ENCODE measurements at regions not wholly inside any gene's neighbourhood (a gene's known extent, or its start where the extent isn't known, plus 50 kb on each side); places are given as distances from the start of the nearest gene placed in this dataset.

GRCh38 chr4:125688841-125689240 is 374.1 kb downstream of the FAT4 start:
- TF ChIP-seq, protein P1, sequence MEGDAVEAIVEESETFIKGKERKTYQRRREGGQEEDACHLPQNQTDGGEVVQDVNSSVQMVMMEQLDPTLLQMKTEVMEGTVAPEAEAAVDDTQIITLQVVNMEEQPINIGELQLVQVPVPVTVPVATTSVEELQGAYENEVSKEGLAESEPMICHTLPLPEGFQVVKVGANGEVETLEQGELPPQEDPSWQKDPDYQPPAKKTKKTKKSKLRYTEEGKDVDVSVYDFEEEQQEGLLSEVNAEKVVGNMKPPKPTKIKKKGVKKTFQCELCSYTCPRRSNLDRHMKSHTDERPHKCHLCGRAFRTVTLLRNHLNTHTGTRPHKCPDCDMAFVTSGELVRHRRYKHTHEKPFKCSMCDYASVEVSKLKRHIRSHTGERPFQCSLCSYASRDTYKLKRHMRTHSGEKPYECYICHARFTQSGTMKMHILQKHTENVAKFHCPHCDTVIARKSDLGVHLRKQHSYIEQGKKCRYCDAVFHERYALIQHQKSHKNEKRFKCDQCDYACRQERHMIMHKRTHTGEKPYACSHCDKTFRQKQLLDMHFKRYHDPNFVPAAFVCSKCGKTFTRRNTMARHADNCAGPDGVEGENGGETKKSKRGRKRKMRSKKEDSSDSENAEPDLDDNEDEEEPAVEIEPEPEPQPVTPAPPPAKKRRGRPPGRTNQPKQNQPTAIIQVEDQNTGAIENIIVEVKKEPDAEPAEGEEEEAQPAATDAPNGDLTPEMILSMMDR (IDR thresholded peaks at IDR 0.05) = no peak
- TF ChIP-seq ZFX (IDR thresholded peaks at IDR 0.05; ENCODE audit: borderline replicate concordance) = no peak

GRCh38 chr4:125689805-125690204 is 375.1 kb downstream of the FAT4 start:
- TF ChIP-seq ZFX (IDR thresholded peaks at IDR 0.05; ENCODE audit: borderline replicate concordance) = no peak
- H3K27ac ChIP-seq = no peak overlapping the region

More at GRCh38 chr4:125688841-125689240, 374.1 kb downstream of the FAT4 start:
- H3K27ac ChIP-seq = no peak overlapping the region

DNA sequence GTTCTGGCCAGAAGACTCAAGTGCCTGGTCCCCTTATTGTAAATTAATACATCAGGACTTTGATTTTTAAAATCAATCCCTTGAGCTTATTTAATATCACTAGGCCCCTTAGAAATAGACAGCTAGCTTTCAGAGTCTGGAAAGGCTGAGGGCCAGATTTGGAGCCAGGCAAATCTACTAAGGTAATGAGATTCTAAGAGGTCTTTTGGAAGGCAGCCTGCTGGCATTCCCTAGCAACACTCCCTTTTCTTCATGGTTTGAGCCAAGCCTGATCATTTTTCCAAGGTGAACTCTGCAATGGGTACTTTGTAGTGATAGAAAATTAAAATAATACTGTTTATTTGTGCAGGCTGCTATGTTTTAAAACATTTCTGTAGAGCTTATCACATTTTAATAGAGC is 378.5 kb downstream of the FAT4 start:
- TF ChIP-seq ZFX (IDR thresholded peaks at IDR 0.05; ENCODE audit: borderline replicate concordance) = no peak
- TF ChIP-seq, protein P1 (IDR thresholded peaks at IDR 0.05) = no peak
- no peak overlapping the region for H3K27ac ChIP-seq

- no peak overlapping the region for H3K27ac ChIP-seq
- TF ChIP-seq, protein P1 (IDR thresholded peaks at IDR 0.05) = no peak
- TF ChIP-seq ZFX (IDR thresholded peaks at IDR 0.05; ENCODE audit: borderline replicate concordance) = no peak
Observed at GRCh38 chr4:125702406-125702805, 387.7 kb downstream of the FAT4 start.

- TF ChIP-seq, protein P1 (IDR thresholded peaks at IDR 0.05) = no peak
- TF ChIP-seq ZFX (IDR thresholded peaks at IDR 0.05; ENCODE audit: borderline replicate concordance) = no peak
- no peak overlapping the region for H3K27ac ChIP-seq
Observed at GRCh38 chr4:125703443-125703842, 388.7 kb downstream of the FAT4 start.

DNA sequence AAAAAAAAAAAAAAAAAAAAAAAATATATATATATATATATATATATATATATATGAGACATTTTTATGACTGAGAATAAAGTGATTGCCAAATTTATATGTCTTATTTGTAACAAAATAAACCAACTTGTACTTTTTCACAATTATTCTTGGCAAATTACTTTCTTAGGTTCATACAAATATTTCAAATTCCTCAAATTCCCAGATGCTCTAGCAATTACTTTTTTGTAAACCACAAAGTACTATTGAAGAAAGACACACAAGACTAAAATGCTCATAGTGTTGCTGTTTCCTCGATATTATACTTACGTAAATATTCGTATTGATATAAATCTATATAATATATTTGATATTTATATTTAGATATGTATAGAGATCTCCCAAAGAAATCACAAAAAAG is 390.0 kb downstream of the FAT4 start:
- no peak overlapping the region for H3K27ac ChIP-seq
- TF ChIP-seq, protein P1 (IDR thresholded peaks at IDR 0.05) = no peak
- no peak for TF ChIP-seq ZFX (IDR thresholded peaks at IDR 0.05; ENCODE audit: borderline replicate concordance)

DNA sequence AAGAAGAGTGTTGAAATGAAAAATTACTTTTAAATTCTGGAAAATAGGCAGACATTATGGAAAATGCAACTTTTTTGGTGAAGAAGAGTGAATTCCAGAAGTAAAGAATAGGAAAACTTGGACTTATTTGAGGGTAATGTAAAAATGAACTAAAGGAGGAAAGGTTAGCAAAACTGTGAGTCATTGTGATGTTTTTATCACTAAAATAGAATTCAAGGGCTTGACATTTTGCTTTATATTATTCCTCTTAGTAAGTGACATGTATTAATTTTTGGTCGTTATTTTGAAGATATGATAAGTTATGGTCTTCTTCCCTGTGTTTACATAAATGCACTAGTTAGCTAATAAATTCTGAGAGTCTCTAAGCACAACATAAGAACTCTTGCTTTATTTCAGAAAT is 390.9 kb downstream of the FAT4 start:
- no peak overlapping the region for H3K27ac ChIP-seq
- TF ChIP-seq ZFX (IDR thresholded peaks at IDR 0.05; ENCODE audit: borderline replicate concordance) = no peak
- TF ChIP-seq, protein P1 (IDR thresholded peaks at IDR 0.05) = no peak

DNA sequence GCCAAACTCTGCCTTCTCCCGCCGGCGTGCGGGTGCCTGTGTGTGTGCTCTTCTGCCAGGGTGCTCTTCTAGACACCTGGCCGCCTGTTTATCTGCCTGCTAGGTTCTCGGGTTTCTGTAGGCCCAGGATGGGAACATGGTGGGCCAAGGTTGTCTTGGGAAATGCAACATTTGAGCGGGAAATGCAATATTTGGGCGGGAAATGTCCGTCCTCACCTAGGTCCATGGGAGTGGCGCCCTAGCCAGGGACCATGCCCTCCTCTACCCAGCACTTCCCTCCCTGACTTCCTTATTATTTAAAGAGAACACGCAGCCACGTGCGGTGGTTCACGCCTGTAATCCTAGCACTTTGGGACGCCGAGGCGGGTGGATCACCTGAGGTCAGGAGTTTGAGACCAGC is 392.6 kb downstream of the FAT4 start:
- TF ChIP-seq, protein P1 (IDR thresholded peaks at IDR 0.05) = no peak
- no peak for TF ChIP-seq ZFX (IDR thresholded peaks at IDR 0.05; ENCODE audit: borderline replicate concordance)
- no peak overlapping the region for H3K27ac ChIP-seq

Measured in 22Rv1 (cell line).